Renal cortical epithelial cell (primary cell): ENCODE measurements at regions not wholly inside any gene's neighbourhood (a gene's known extent, or its start where the extent isn't known, plus 50 kb on each side); places are given as distances from the start of the nearest gene placed in this dataset.
"Not testable (repeated sequence)": the region's sequence is repeated elsewhere in the genome, so short reads cannot be mapped to it uniquely, and the experiment has no call there.

ENCODE experiments used
- DNase-seq: peaks from one replicate; pipeline ENCODE4 v3.0.0-alpha.2; 2011; ENCODE audit warnings: low read depth

DNA sequence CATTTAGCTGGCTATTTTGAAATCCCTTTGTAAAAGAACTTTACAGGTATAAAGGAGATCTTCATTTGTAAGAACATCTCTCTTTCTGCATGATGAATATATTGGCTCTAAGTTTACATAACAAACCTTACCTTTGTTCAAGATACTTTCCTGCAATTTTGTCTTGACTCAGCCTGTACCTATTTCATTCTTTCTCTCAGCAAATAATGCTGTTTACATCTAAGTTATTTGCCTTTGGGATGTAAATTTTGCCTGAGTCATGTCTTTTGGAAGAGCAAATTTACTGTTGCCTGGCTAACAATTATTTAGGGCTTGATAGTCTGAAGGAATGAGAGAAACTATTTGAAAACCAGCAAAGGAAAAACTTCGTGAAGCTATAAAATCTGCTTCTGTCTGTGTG is 210.4 kb upstream of the TGIF2LY start:
- not testable (repeated sequence) for DNase-seq

DNA sequence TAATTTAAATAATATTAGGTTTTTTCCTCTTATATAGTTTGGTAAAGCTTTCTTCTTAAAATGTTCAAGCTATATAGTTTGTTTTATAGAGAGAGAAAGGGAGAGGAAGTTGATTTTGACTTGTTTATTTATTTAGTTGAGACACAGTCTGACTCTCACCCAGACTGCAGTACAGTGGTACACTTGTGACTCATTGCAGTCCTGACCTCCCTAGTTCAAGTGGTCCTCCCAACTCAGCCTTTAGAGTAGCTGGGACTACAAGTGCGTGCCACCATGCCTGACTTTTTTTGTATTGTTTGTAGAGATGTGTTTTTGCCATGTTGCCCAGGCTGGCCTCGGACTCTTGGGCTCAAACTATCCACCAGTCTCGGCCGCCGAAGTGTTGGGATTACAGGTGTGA is 187.4 kb upstream of the TGIF2LY start:
- not testable (repeated sequence) for DNase-seq

DNA sequence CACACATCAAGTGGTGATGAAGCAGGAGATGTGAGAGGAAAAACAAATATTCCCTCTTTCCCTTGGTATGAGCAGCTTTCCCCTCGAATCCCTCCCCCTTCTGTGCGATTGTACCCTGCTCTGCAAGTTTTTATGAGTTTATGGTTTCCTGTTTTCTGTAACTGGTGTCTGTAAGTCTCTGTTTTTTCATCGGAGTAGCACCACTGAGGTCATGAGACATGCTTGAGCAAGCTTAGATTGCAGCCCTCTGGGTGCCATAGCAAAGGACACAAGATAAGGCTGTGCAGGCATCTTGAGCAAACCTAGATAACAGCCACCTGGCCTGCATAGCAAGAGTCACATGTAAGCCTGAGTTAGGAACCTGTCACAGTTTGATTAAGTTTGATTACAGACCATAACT is 174.6 kb upstream of the TGIF2LY start:
- DNase-seq, result not testable (repeated sequence)

DNA sequence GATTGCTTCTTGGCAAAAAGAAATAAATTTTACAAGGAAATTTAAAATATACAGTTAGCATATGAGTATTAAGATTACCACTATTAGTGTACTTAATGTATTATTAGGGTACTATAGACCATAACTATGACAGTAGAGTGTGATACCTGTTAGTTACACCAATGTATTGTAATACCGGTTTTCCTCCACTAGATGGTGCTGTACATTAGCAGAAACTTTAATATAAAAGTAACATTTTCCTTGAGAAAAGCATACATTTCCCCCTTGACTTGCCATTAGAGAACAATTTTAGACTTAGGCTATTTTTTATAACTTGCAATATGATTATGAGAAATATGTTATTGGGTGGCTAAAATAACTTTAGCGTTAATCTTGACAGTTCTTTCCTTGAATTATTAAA is 173.3 kb upstream of the TGIF2LY start:
- peak; percentile 6 for DNase-seq

DNA sequence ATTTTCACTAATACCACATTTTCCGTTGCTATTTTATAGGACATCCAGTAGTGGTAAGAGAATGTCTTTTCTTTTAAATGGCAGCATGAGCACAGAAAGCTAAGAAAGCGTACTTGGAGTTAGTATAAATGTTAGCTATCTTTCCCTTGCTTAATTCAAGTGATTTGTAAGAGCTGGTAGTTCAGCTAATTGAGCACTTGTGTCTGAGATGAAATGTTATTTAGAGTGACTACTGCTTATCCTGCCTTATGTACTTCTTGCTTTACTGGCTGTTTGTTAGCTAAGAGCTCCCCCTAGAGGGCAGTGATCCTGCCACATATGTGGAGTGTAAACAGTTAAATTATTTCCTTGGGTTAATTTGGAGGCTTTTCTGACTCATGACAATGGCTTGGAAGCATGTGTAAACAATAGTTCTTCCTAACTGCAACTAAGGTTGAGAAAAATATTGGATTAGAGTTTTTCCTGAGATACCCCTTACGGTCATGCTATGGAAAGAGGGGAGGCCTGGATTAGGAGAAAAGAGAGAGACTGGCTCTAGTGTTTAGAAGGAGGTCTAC is 171.9 kb upstream of the TGIF2LY start:
- DNase-seq, result not testable (repeated sequence)

DNA sequence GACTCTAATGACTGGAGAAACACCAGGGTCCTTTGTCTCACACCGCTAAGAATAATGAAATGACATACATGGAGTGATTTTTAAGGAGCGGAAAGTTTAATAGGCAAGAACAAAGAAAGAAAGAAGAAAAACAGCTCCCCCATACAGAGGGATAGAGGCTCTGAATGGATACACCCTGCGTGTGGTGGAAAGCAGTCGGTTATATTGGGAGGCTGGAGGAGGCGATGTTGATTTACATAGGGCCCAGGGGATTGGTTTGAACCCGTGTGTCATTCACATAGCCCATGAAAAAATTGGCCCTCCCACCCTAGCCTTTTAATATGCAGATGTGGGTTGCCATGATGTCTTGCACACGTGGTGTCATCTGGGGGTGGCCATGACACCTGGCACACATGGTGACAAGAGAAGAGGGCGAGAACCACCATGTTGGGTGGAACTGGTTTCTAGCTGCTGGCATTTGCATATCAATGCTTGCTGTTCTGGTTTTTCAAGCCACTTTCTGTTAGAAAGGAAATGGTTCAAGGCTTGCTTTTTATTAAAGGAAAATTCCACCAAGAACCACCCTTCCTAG is 168.5 kb upstream of the TGIF2LY start:
- DNase-seq, result not testable (repeated sequence)
